Thyroid gland (tissue), 4 donors: ENCODE measurements at regions not wholly inside any gene's neighbourhood (a gene's known extent, or its start where the extent isn't known, plus 50 kb on each side); places are given as distances from the start of the nearest gene placed in this dataset.

Experiments used
- DNase-seq, 2 donors: peaks; one replicate each; pipeline ENCODE4 v3.0.0-alpha.2; 2019
- H3K27ac ChIP-seq, 3 donors: fragments of 200-600 bp; sonication (generic); 1 replicate in 2 of 3; 2 replicates in 1 of 3; pipeline ENCODE4 v1.5.1; 2016 to 2019; ENCODE audit warnings: mild to moderate bottlenecking in 1 of 3, moderate library complexity in 1 of 3
- H3K27me3 ChIP-seq: fragments of 200-600 bp; sonication (generic); one replicate; pipeline ENCODE4 v1.5.1; 2019
- H3K36me3 ChIP-seq, 2 donors: fragments of 200-600 bp; sonication (generic); one replicate each; pipeline ENCODE4 v1.5.1; 2016 to 2019
- H3K4me1 ChIP-seq, 2 donors: fragments of 200-600 bp; sonication (generic); one replicate each; pipeline ENCODE4 v1.5.1; 2017 to 2019
- H3K4me3 ChIP-seq, 3 donors: fragments of 200-600 bp; sonication (generic); replicated peaks in 1 of 3; 1 replicate in 2 of 3; 2 replicates in 1 of 3; pipeline ENCODE4 v1.5.1; 2016; ENCODE audit warnings: mild to moderate bottlenecking in 1 of 3
- H3K9me3 ChIP-seq: fragments of 200-600 bp; sonication (generic); one replicate; pipeline ENCODE4 v1.5.1; 2017
- POLR2A ChIP-seq, 2 donors: fragments of 450-650 bp; IDR thresholded peaks; one replicate each; pipeline ENCODE4 v1.6.1; 2017; ENCODE audit warnings: antibody characterized with exemption in 2 of 2, mild to moderate bottlenecking in 2 of 2, moderate library complexity in 1 of 2
- WGBS, 2 donors: methylation state at CpG; one replicate each; pipeline ENCODE4 v1.1.5; 2017; 5-methylcytosine and 5-hydroxymethylcytosine counted together
- intact Hi-C: fragments of 100-400 bp; cut with DNase I; formaldehyde crosslinking; loops from one replicate; pipeline ENCODE4 v1.15.1; 2023
- TF ChIP-seq, protein P1 (sequence below), 6 experiments: fragments of 200-600 bp in 3 of 6; fragments of 450-650 bp in 3 of 6; sonication (generic) in 3 of 6; IDR thresholded peaks; one replicate each; pipeline ENCODE4 v1.5.1; 2016 to 2019; ENCODE audit warnings: antibody characterized with exemption in 6 of 6, mild to moderate bottlenecking in 2 of 6, inconsistent platforms in 1 of 6, moderate library complexity in 1 of 6

DNA sequence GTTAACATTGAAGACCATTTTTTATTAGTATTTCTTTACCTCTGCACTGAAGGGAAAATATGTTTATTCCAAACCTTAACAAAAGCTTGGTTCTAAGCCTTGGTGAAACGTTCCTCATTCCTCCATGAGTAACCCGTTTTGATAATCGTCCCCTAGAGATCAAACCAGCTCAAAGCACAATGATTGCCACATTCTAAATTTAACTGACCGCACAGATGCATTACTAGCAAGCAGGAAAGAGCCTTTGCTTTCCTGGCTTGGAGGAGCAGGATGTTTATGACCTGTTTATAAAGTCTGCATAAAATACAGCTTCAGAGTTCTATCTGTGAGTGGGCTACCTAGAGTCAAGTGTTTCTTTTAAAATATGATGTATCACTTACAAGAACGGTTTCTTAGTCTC, 193.8 kb downstream of the TMEM114 start:
- TF ChIP-seq, protein P1, sequence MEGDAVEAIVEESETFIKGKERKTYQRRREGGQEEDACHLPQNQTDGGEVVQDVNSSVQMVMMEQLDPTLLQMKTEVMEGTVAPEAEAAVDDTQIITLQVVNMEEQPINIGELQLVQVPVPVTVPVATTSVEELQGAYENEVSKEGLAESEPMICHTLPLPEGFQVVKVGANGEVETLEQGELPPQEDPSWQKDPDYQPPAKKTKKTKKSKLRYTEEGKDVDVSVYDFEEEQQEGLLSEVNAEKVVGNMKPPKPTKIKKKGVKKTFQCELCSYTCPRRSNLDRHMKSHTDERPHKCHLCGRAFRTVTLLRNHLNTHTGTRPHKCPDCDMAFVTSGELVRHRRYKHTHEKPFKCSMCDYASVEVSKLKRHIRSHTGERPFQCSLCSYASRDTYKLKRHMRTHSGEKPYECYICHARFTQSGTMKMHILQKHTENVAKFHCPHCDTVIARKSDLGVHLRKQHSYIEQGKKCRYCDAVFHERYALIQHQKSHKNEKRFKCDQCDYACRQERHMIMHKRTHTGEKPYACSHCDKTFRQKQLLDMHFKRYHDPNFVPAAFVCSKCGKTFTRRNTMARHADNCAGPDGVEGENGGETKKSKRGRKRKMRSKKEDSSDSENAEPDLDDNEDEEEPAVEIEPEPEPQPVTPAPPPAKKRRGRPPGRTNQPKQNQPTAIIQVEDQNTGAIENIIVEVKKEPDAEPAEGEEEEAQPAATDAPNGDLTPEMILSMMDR (IDR thresholded peaks at IDR 0.05) = no peak
- no peak for TF ChIP-seq POLR2A (IDR thresholded peaks at IDR 0.05)
- H3K4me3 ChIP-seq = no peak overlapping the region
- WGBS, 2 donors = 54 to 58% methylated on average over 5 of the region's 5 CpGs
- no peaks in the 10 kb centered on the region for H3K4me1 ChIP-seq
- no peak overlapping the region for H3K27ac ChIP-seq
- no peaks in the 10 kb centered on the region for H3K27me3 ChIP-seq
- no peak for DNase-seq
- H3K9me3 ChIP-seq = no peaks in the 10 kb centered on the region
- intact Hi-C loops = no loop called here
- H3K36me3 ChIP-seq = no peaks in the 10 kb centered on the region

DNA sequence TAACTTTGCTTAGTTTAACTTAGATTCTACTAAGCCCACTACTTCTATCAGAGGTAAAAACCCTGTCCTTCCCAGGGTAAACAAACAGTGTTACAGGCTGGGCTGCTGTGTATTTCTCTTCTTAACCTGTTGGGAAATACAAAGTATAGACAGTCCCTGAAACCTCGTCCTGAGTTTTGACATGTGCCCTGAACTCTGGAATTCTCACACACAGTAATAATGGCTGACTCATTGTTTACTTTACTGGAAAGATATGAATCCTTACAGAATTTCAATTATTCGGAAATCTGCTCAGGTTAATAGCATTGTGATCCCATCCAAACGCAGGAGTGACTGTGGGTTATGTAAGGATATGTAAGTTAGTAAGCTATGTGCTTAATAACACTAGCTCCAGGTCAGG, 199.1 kb downstream of the TMEM114 start:
- no peaks in the 10 kb centered on the region for H3K36me3 ChIP-seq
- no peaks in the 10 kb centered on the region for H3K4me1 ChIP-seq
- no peaks in the 10 kb centered on the region for H3K27me3 ChIP-seq
- 71 to 80% methylated on average over 3 of the region's 3 CpGs for WGBS, 2 donors
- DNase-seq = no peak
- H3K27ac ChIP-seq = no peak overlapping the region
- no peak overlapping the region for H3K4me3 ChIP-seq
- intact Hi-C loops = no loop called here
- no peak for TF ChIP-seq POLR2A (IDR thresholded peaks at IDR 0.05)
- TF ChIP-seq, protein P1 (IDR thresholded peaks at IDR 0.05) = no peak
- no peaks in the 10 kb centered on the region for H3K9me3 ChIP-seq

DNA sequence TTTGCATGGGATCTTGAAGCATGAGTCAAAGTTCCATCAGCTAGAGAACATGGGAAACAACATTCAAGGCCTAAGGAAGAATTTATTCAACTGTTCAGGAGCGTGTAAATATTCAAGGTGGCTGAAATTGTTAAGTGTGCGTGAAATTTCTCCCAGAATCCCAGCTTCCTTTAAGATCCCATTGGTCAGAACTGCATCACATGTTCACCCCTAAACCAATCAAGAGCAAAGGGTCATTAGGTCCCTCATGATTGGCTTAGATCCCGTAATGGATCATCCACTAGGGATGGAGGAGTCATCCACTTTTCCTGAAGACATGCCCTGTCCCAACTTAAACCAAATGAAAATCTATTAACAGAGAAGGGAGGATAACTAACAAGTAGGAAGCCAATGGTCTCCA, 201.6 kb downstream of the TMEM114 start:
- Histone ChIP-seq H3K27me3 (no peaks in the 10 kb centered on the region), H3K36me3 (no peaks in the 10 kb centered on the region), H3K4me3 (no peak overlapping the region), H3K4me1 (no peaks in the 10 kb centered on the region), H3K27ac (no peak overlapping the region), H3K9me3 (no peaks in the 10 kb centered on the region)
- TF ChIP-seq, protein P1 (IDR thresholded peaks at IDR 0.05) = no peak
- TF ChIP-seq POLR2A (IDR thresholded peaks at IDR 0.05) = no peak
- WGBS, 2 donors = 92 to 93% methylated on average over 3 of the region's 3 CpGs
- intact Hi-C loops = no loop called here
- DNase-seq = no peak

DNA sequence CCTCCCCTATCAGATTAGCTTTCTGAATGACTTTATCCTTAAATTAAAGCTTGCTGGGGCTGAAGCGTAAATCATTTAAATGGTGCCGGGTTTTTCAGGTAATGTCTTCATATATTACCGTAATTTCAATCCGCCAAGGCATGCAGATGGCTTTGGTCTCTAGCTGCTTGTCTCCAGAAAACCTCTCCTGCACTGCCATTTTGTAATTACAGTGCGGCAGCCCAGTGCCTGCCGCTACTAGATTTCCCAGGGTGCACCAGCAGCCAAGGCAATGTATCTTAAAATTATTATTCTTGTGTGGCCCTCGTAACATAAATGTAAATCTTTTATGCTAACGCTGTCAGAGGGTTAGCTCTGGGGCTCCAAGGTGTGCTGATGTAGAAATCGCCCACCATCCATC, 208.5 kb downstream of the TMEM114 start:
- TF ChIP-seq, protein P1 (IDR thresholded peaks at IDR 0.05) = no peak
- TF ChIP-seq POLR2A (IDR thresholded peaks at IDR 0.05) = no peak
- intact Hi-C loops = no loop called here
- 84 to 89% methylated on average over 9 of the region's 9 CpGs for WGBS, 2 donors

DNA sequence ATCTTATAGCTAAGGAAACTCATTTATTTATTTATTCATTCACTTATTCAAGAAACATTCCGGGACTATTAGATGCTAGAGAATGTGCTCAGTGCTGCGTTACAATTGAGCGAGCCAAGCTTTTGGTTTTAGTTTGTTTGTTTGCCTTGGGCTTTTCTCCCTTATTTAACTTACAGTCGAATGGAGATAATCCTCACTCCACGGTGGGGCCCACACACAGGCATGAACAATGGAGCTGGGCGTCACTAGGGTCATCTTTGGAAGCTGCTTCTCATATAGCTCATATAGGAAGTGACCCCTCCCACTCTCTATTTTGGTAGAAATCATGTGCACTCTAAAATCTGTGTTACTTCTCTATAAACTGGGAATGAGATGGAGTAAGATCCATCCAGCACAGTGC, 210.0 kb downstream of the TMEM114 start:
- DNase-seq = no peak
- TF ChIP-seq POLR2A (IDR thresholded peaks at IDR 0.05) = no peak
- TF ChIP-seq, protein P1 (IDR thresholded peaks at IDR 0.05) = no peak
- 36 to 41% methylated on average over 6 of the region's 6 CpGs for WGBS, 2 donors

More for the DNA sequence above, 208.5 kb downstream of the TMEM114 start:
- no peaks in the 10 kb centered on the region for H3K36me3 ChIP-seq
- DNase-seq = no peak
- H3K4me1 ChIP-seq = no peaks in the 10 kb centered on the region
- H3K27me3 ChIP-seq = no peaks in the 10 kb centered on the region
- no peaks in the 10 kb centered on the region for H3K9me3 ChIP-seq
- no peak overlapping the region for H3K27ac ChIP-seq
- H3K4me3 ChIP-seq = no peak overlapping the region

More for the DNA sequence above, 210.0 kb downstream of the TMEM114 start:
- H3K36me3 ChIP-seq = no peaks in the 10 kb centered on the region
- no peaks in the 10 kb centered on the region for H3K27me3 ChIP-seq
- no peak overlapping the region for H3K27ac ChIP-seq
- H3K4me1 ChIP-seq = no peaks in the 10 kb centered on the region
- H3K9me3 ChIP-seq = no peaks in the 10 kb centered on the region
- intact Hi-C loops = no loop called here
- H3K4me3 ChIP-seq = no peak overlapping the region
